ENCODE measurements at regions not wholly inside any gene's neighbourhood (a gene's known extent, or its start where the extent isn't known, plus 50 kb on each side); places are given as distances from the start of the nearest gene placed in this dataset.

- Histone ChIP-seq H2BK120ac (ENCODE audit: insufficient read depth, low read length, poor library complexity) (no peak overlapping the region), H4K91ac (ENCODE audit: low read depth, low read length) (no peak overlapping the region), H3K9ac (ENCODE audit: low read length) (no peak overlapping the region), H3K79me1 (ENCODE audit: low read length) (no peaks in the 10 kb centered on the region), H3K4me1 (ENCODE audit: control insufficient read depth in 1 of 2, insufficient read depth in 2 of 2, low read length in 2 of 2) (no peaks in the 10 kb centered on the region), H3K23ac (ENCODE audit: low read length) (no peak overlapping the region), H3K27ac (ENCODE audit: low read depth, low read length) (no peak overlapping the region), H3K4ac (ENCODE audit: low read depth, low read length) (no peak overlapping the region), H3K79me2 (ENCODE audit: control insufficient read depth, insufficient read depth, low read length, poor library complexity) (no peaks in the 10 kb centered on the region), H3K9me3 (ENCODE audit: insufficient read depth, low read depth, low read length) (no peaks in the 10 kb centered on the region), H2AK5ac (ENCODE audit: low read length) (no peak overlapping the region), H3K18ac (ENCODE audit: low read length) (no peak overlapping the region), H3K4me3 (ENCODE audit: low read depth, low read length) (no peak overlapping the region), H4K8ac (ENCODE audit: low read depth, low read length) (no peak overlapping the region), H2AFZ (ENCODE audit: insufficient read depth, low read length, poor library complexity) (no peak overlapping the region), H3K4me2 (ENCODE audit: low read length) (no peak overlapping the region), H2BK5ac (ENCODE audit: low read depth, low read length, poor library complexity) (no peak overlapping the region), H4K12ac (ENCODE audit: low read depth, low read length) (no peak overlapping the region), H2BK12ac (ENCODE audit: low read length) (no peak overlapping the region), H3K27me3 (ENCODE audit: insufficient read depth, low read length) (no peaks in the 10 kb centered on the region), H3K36me3 (ENCODE audit: control insufficient read depth in 1 of 2, insufficient read depth in 2 of 2, low read length in 2 of 2) (no peaks in the 10 kb centered on the region), H3K14ac (ENCODE audit: low read length) (no peak overlapping the region)
- no peak for DNase-seq
- no CpG with 5 or more reads among the region's 2 CpGs for WGBS (ENCODE audit: extremely low coverage, insufficient coverage, insufficient read length)
Measured at GRCh38 chr1:98373056-98373455, 288.5 kb upstream of the SNX7 start.

- Histone ChIP-seq H3K4me1 (ENCODE audit: control insufficient read depth in 1 of 2, insufficient read depth in 2 of 2, low read length in 2 of 2) (no peaks in the 10 kb centered on the region), H2BK12ac (ENCODE audit: low read length) (no peak overlapping the region), H3K36me3 (ENCODE audit: control insufficient read depth in 1 of 2, insufficient read depth in 2 of 2, low read length in 2 of 2) (no peaks in the 10 kb centered on the region), H2AK5ac (ENCODE audit: low read length) (no peak overlapping the region), H3K9me3 (ENCODE audit: insufficient read depth, low read depth, low read length) (no peaks in the 10 kb centered on the region), H2BK120ac (ENCODE audit: insufficient read depth, low read length, poor library complexity) (no peak overlapping the region), H3K14ac (ENCODE audit: low read length) (no peak overlapping the region), H3K79me1 (ENCODE audit: low read length) (no peaks in the 10 kb centered on the region), H3K4ac (ENCODE audit: low read depth, low read length) (no peak overlapping the region), H4K8ac (ENCODE audit: low read depth, low read length) (no peak overlapping the region), H4K91ac (ENCODE audit: low read depth, low read length) (no peak overlapping the region), H2BK5ac (ENCODE audit: low read depth, low read length, poor library complexity) (no peak overlapping the region), H3K27me3 (ENCODE audit: insufficient read depth, low read length) (no peaks in the 10 kb centered on the region), H3K4me2 (ENCODE audit: low read length) (no peak overlapping the region), H3K4me3 (ENCODE audit: low read depth, low read length) (no peak overlapping the region), H3K18ac (ENCODE audit: low read length) (no peak overlapping the region), H3K9ac (ENCODE audit: low read length) (no peak overlapping the region), H4K12ac (ENCODE audit: low read depth, low read length) (no peak overlapping the region), H3K79me2 (ENCODE audit: control insufficient read depth, insufficient read depth, low read length, poor library complexity) (no peaks in the 10 kb centered on the region), H3K23ac (ENCODE audit: low read length) (no peak overlapping the region), H3K27ac (ENCODE audit: low read depth, low read length) (no peak overlapping the region), H2AFZ (ENCODE audit: insufficient read depth, low read length, poor library complexity) (no peak overlapping the region)
- no peak for DNase-seq
Measured at GRCh38 chr1:98371764-98372163, 289.8 kb upstream of the SNX7 start.

GRCh38 chr1:98369463-98369862, 292.1 kb upstream of the SNX7 start:
- Histone ChIP-seq H3K4ac (ENCODE audit: low read depth, low read length) (no peak overlapping the region), H3K27ac (ENCODE audit: low read depth, low read length) (no peak overlapping the region), H3K4me1 (ENCODE audit: control insufficient read depth in 1 of 2, insufficient read depth in 2 of 2, low read length in 2 of 2) (no peaks in the 10 kb centered on the region), H4K12ac (ENCODE audit: low read depth, low read length) (no peak overlapping the region), H3K9me3 (ENCODE audit: insufficient read depth, low read depth, low read length) (no peaks in the 10 kb centered on the region), H2BK12ac (ENCODE audit: low read length) (no peak overlapping the region), H3K9ac (ENCODE audit: low read length) (no peak overlapping the region), H3K4me2 (ENCODE audit: low read length) (no peak overlapping the region), H2AFZ (ENCODE audit: insufficient read depth, low read length, poor library complexity) (no peak overlapping the region), H3K79me2 (ENCODE audit: control insufficient read depth, insufficient read depth, low read length, poor library complexity) (no peaks in the 10 kb centered on the region), H3K36me3 (ENCODE audit: control insufficient read depth in 1 of 2, insufficient read depth in 2 of 2, low read length in 2 of 2) (no peaks in the 10 kb centered on the region), H3K4me3 (ENCODE audit: low read depth, low read length) (no peak overlapping the region), H4K8ac (ENCODE audit: low read depth, low read length) (no peak overlapping the region), H3K18ac (ENCODE audit: low read length) (no peak overlapping the region), H2BK5ac (ENCODE audit: low read depth, low read length, poor library complexity) (no peak overlapping the region), H4K91ac (ENCODE audit: low read depth, low read length) (no peak overlapping the region), H3K27me3 (ENCODE audit: insufficient read depth, low read length) (no peaks in the 10 kb centered on the region), H3K14ac (ENCODE audit: low read length) (no peak overlapping the region), H2BK120ac (ENCODE audit: insufficient read depth, low read length, poor library complexity) (no peak overlapping the region), H3K23ac (ENCODE audit: low read length) (no peak overlapping the region), H3K79me1 (ENCODE audit: low read length) (no peaks in the 10 kb centered on the region), H2AK5ac (ENCODE audit: low read length) (no peak overlapping the region)
- no CpG with 5 or more reads among the region's 1 CpG for WGBS (ENCODE audit: extremely low coverage, insufficient coverage, insufficient read length)
- DNase-seq, result no peak

GRCh38 chr1:98368995-98369394, 292.5 kb upstream of the SNX7 start:
- no CpG with 5 or more reads among the region's 3 CpGs for WGBS (ENCODE audit: extremely low coverage, insufficient coverage, insufficient read length)

More at GRCh38 chr1:98368995-98369394, 292.5 kb upstream of the SNX7 start:
- H2BK120ac ChIP-seq (ENCODE audit: insufficient read depth, low read length, poor library complexity), result no peak overlapping the region
- no peak overlapping the region for H2AK5ac ChIP-seq (ENCODE audit: low read length)
- no peaks in the 10 kb centered on the region for H3K9me3 ChIP-seq (ENCODE audit: insufficient read depth, low read depth, low read length)
- no peak overlapping the region for H2BK5ac ChIP-seq (ENCODE audit: low read depth, low read length, poor library complexity)
- H3K18ac ChIP-seq (ENCODE audit: low read length), result no peak overlapping the region
- H3K23ac ChIP-seq (ENCODE audit: low read length), result no peak overlapping the region
- no peak overlapping the region for H4K8ac ChIP-seq (ENCODE audit: low read depth, low read length)
- H3K4ac ChIP-seq (ENCODE audit: low read depth, low read length), result no peak overlapping the region
- no peak overlapping the region for H3K14ac ChIP-seq (ENCODE audit: low read length)
- no peak overlapping the region for H3K4me3 ChIP-seq (ENCODE audit: low read depth, low read length)
- H4K12ac ChIP-seq (ENCODE audit: low read depth, low read length), result no peak overlapping the region
- no peaks in the 10 kb centered on the region for H3K4me1 ChIP-seq (ENCODE audit: control insufficient read depth in 1 of 2, insufficient read depth in 2 of 2, low read length in 2 of 2)
- no peak overlapping the region for H2AFZ ChIP-seq (ENCODE audit: insufficient read depth, low read length, poor library complexity)
- no peaks in the 10 kb centered on the region for H3K79me1 ChIP-seq (ENCODE audit: low read length)
- no peaks in the 10 kb centered on the region for H3K27me3 ChIP-seq (ENCODE audit: insufficient read depth, low read length)
- DNase-seq, result no peak
- no peak overlapping the region for H3K27ac ChIP-seq (ENCODE audit: low read depth, low read length)
- no peaks in the 10 kb centered on the region for H3K36me3 ChIP-seq (ENCODE audit: control insufficient read depth in 1 of 2, insufficient read depth in 2 of 2, low read length in 2 of 2)
- no peak overlapping the region for H3K9ac ChIP-seq (ENCODE audit: low read length)
- no peak overlapping the region for H2BK12ac ChIP-seq (ENCODE audit: low read length)
- no peak overlapping the region for H4K91ac ChIP-seq (ENCODE audit: low read depth, low read length)
- no peaks in the 10 kb centered on the region for H3K79me2 ChIP-seq (ENCODE audit: control insufficient read depth, insufficient read depth, low read length, poor library complexity)
- H3K4me2 ChIP-seq (ENCODE audit: low read length), result no peak overlapping the region

Data from trophoblast cell (in vitro differentiated cells and primary cell).